B cell (primary cell): ENCODE measurements at regions not wholly inside any gene's neighbourhood (a gene's known extent, or its start where the extent isn't known, plus 50 kb on each side); places are given as distances from the start of the nearest gene placed in this dataset.

Experiments used
- ATAC-seq: fragments of 200-7000 bp; cut with Tn5 transposase; one replicate; pipeline ENCODE4 v1.10.0; 2021; ENCODE audit warnings: low read depth, mild to moderate bottlenecking, moderate number of reproducible peaks, moderate library complexity
- CTCF ChIA-PET: fragments of 350-600 bp; sonication (Branson Sonifier 250); formaldehyde crosslinking; loops from one replicate; lab custom pipeline; 2021; ENCODE audit warnings: antibody characterized with exemption, inconsistent platforms; lab: Charles Lee
- POLR2A ChIA-PET: fragments of 350-600 bp; sonication (Branson Sonifier 250); formaldehyde crosslinking; loops from one replicate; lab custom pipeline; 2021; ENCODE audit warnings: antibody characterized with exemption; lab: Charles Lee
- DNase-seq: peaks from one replicate; pipeline ENCODE4 v3.0.0; 2013
- H2AFZ ChIP-seq: 2 replicates; pipeline ENCODE4 v1.6.1; 2012; ENCODE audit warnings: mild to moderate bottlenecking, low read depth, low read length; ENCODE audit not compliant: insufficient read depth, poor library complexity, severe bottlenecking
- H3K27ac ChIP-seq, 2 donors: 1 replicate in 1 of 2; 2 replicates in 1 of 2; pipeline ENCODE4 v1.5.1; 2012 to 2013; ENCODE audit warnings: low read length in 2 of 2, mild to moderate bottlenecking in 2 of 2, moderate library complexity in 1 of 2
- H3K27me3 ChIP-seq, 4 experiments: fragments of 200-600 bp in 1 of 4; sonication (generic) in 1 of 4; replicated peaks in 1 of 4; 1 replicate in 2 of 4; 2 replicates in 2 of 4; pipeline versions ENCODE4 v1.6.1 to v1.7.0; 2013 to 2016; ENCODE audit warnings: low read length in 3 of 4, mild to moderate bottlenecking in 2 of 4, mixed read lengths in 1 of 4, moderate library complexity in 1 of 4; ENCODE audit not compliant: insufficient read depth in 4 of 4, control insufficient read depth in 3 of 4; ENCODE audit errors: control extremely low read depth in 1 of 4
- H3K36me3 ChIP-seq, 2 experiments: replicated peaks in 1 of 2; 1 replicate in 1 of 2; 2 replicates in 1 of 2; pipeline versions ENCODE4 v1.6.1 to v1.7.1; 2013; ENCODE audit warnings: low read length in 1 of 2; ENCODE audit not compliant: insufficient read depth in 2 of 2, control insufficient read depth in 1 of 2; ENCODE audit errors: control extremely low read depth in 1 of 2, extremely low read depth in 1 of 2
- H3K4me1 ChIP-seq, 2 donors: fragments of 200-600 bp in 1 of 2; sonication (generic) in 1 of 2; 1 replicate in 1 of 2; 2 replicates in 1 of 2; pipeline versions ENCODE4 v1.5.1 to v1.6.1; 2013 to 2017; ENCODE audit warnings: low read length in 2 of 2; ENCODE audit not compliant: control insufficient read depth in 2 of 2, insufficient read depth in 2 of 2
- H3K4me2 ChIP-seq: replicated peaks from 2 replicates; pipeline ENCODE3; 2012; ENCODE audit warnings: mild to moderate bottlenecking, low read depth, low read length; ENCODE audit not compliant: poor library complexity, severe bottlenecking
- H3K4me3 ChIP-seq, 5 experiments: fragments of 200-600 bp in 1 of 5; sonication (generic) in 1 of 5; 1 replicate in 3 of 5; 2 replicates in 2 of 5; pipeline versions ENCODE4 v1.5.1 to v1.7.0; 2011 to 2016; ENCODE audit warnings: low read length in 4 of 5, mild to moderate bottlenecking in 4 of 5, low read depth in 2 of 5, control low read depth in 1 of 5, moderate library complexity in 1 of 5; ENCODE audit not compliant: insufficient read depth in 1 of 5; ENCODE audit errors: control extremely low read depth in 1 of 5, extremely low read depth in 1 of 5
- H3K79me2 ChIP-seq: fragments of 200-600 bp; sonication (generic); one replicate; pipeline ENCODE4 v1.6.0; 2016; ENCODE audit warnings: low read length; ENCODE audit not compliant: control insufficient read depth, insufficient read depth
- H3K9ac ChIP-seq: fragments of 200-600 bp; sonication (generic); 2 replicates; pipeline ENCODE4 v1.6.1; 2017; ENCODE audit warnings: mild to moderate bottlenecking, low read length, moderate library complexity
- H3K9me3 ChIP-seq, 3 donors: one replicate each; pipeline versions ENCODE4 v1.6.1 to v1.7.1; 2013; ENCODE audit warnings: low read length in 2 of 3; ENCODE audit not compliant: control insufficient read depth in 2 of 3, insufficient read depth in 1 of 3; ENCODE audit errors: control extremely low read depth in 1 of 3
- H4K20me1 ChIP-seq: 2 replicates; pipeline ENCODE4 v1.6.0; 2012; ENCODE audit warnings: mild to moderate bottlenecking, low read length; ENCODE audit not compliant: insufficient read depth, control insufficient read depth, poor library complexity, severe bottlenecking
- H3K27ac Mint-ChIP-seq: one replicate; pipeline ENCODE4 v1.8.0; 2021; ENCODE audit warnings: mixed read lengths
- H3K27me3 Mint-ChIP-seq: one replicate; pipeline ENCODE4 v1.8.0; 2021; ENCODE audit warnings: mixed read lengths
- H3K4me1 Mint-ChIP-seq: one replicate; pipeline ENCODE4 v1.8.0; 2021; ENCODE audit warnings: mixed read lengths
- H3K4me3 Mint-ChIP-seq: one replicate; pipeline ENCODE4 v1.8.0; 2021; ENCODE audit warnings: mixed read lengths
- H3K9me3 Mint-ChIP-seq: one replicate; pipeline ENCODE4 v1.8.0; 2022; ENCODE audit warnings: mixed read lengths; ENCODE audit not compliant: insufficient read depth
- EZH2 ChIP-seq: IDR thresholded peaks from 2 replicates; pipeline ENCODE4 v1.6.1; 2012; ENCODE audit warnings: borderline replicate concordance, low read depth, mild to moderate bottlenecking, moderate library complexity, low read length; ENCODE audit not compliant: insufficient read depth, poor library complexity, severe bottlenecking
- WGBS: methylation state at CpG from one replicate; pipeline ENCODE4 v1.1.5; 2013; ENCODE audit warnings: missing lambda C conversion rate; ENCODE audit not compliant: insufficient coverage; 5-methylcytosine and 5-hydroxymethylcytosine counted together
- intact Hi-C: fragments of 100-400 bp; cut with micrococcal nuclease; formaldehyde crosslinking; loops from one replicate; pipeline ENCODE4 v1.10.0; 2022
- TF ChIP-seq, protein P1 (sequence below): fragments of 200-600 bp; IDR thresholded peaks from one replicate; pipeline ENCODE4 v1.8.0; 2022; ENCODE audit warnings: antibody characterized with exemption, mild to moderate bottlenecking

- no CpG with 5 or more reads among the region's 1 CpG for WGBS
- no peaks in the 10 kb centered on the region for H3K4me1 Mint-ChIP-seq
Observed at GRCh38 chr4:123110147-123110546, 187.8 kb upstream of the NUDT6 start.

GRCh38 chr4:123110685-123111084, 188.3 kb upstream of the NUDT6 start:
- Mint-ChIP-seq H3K27ac (no peak overlapping the region), H3K4me3 (no peak overlapping the region), H3K9me3 (no peaks in the 10 kb centered on the region), H3K27me3 (no peaks in the 10 kb centered on the region), H3K4me1 (no peaks in the 10 kb centered on the region)
- ChIA-PET CTCF (interaction anchor here (1.0 kb wide), 1 partner anchor 48 kb away, joined by 3 read pairs; no protein-coding TSS in a partner anchor), POLR2A (no interaction called here)
- H3K9ac ChIP-seq, result no peak overlapping the region
- H3K79me2 ChIP-seq, result no peaks in the 10 kb centered on the region
- peaks cover 0 to 14% of the 10 kb centered on the region in 2 experiments for H3K36me3 ChIP-seq
- H3K27me3 ChIP-seq, result no peaks in the 10 kb centered on the region
- H3K9me3 ChIP-seq, result peaks cover 0 to 28% (median 6%) of the 10 kb centered on the region in 3 donors
- WGBS, result no CpG with 5 or more reads among the region's 2 CpGs
- intact Hi-C loops, result no loop called here
- H3K4me3 ChIP-seq, result no peak overlapping the region
- no peak overlapping the region for H3K27ac ChIP-seq
- no peaks in the 10 kb centered on the region for H4K20me1 ChIP-seq
- H2AFZ ChIP-seq, result no peak overlapping the region
- TF ChIP-seq, protein P1, sequence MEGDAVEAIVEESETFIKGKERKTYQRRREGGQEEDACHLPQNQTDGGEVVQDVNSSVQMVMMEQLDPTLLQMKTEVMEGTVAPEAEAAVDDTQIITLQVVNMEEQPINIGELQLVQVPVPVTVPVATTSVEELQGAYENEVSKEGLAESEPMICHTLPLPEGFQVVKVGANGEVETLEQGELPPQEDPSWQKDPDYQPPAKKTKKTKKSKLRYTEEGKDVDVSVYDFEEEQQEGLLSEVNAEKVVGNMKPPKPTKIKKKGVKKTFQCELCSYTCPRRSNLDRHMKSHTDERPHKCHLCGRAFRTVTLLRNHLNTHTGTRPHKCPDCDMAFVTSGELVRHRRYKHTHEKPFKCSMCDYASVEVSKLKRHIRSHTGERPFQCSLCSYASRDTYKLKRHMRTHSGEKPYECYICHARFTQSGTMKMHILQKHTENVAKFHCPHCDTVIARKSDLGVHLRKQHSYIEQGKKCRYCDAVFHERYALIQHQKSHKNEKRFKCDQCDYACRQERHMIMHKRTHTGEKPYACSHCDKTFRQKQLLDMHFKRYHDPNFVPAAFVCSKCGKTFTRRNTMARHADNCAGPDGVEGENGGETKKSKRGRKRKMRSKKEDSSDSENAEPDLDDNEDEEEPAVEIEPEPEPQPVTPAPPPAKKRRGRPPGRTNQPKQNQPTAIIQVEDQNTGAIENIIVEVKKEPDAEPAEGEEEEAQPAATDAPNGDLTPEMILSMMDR, result no peak
- TF ChIP-seq EZH2, result no peak
- ATAC-seq, result no peak
- DNase-seq, result no peak
- no peak overlapping the region for H3K4me2 ChIP-seq
- no peaks in the 10 kb centered on the region for H3K4me1 ChIP-seq

More at GRCh38 chr4:123110147-123110546, 187.8 kb upstream of the NUDT6 start:
- Histone ChIP-seq H3K27me3 (no peaks in the 10 kb centered on the region), H3K36me3 (peaks cover 0 to 14% of the 10 kb centered on the region in 2 experiments), H3K4me2 (no peak overlapping the region), H4K20me1 (no peaks in the 10 kb centered on the region), H3K9me3 (peaks cover 0 to 25% (median 6%) of the 10 kb centered on the region in 3 donors), H3K27ac (no peak overlapping the region), H3K4me1 (no peaks in the 10 kb centered on the region), H3K4me3 (no peak overlapping the region), H3K79me2 (no peaks in the 10 kb centered on the region), H2AFZ (no peak overlapping the region), H3K9ac (no peak overlapping the region)
- H3K9me3 Mint-ChIP-seq, result no peaks in the 10 kb centered on the region
- ATAC-seq (no peak), DNase-seq (no peak)
- no peak overlapping the region for H3K27ac Mint-ChIP-seq
- H3K4me3 Mint-ChIP-seq, result no peak overlapping the region
- intact Hi-C loops, result no loop called here
- CTCF ChIA-PET, result no interaction called here
- POLR2A ChIA-PET, result no interaction called here
- TF ChIP-seq, protein P1, result no peak
- no peak for TF ChIP-seq EZH2
- H3K27me3 Mint-ChIP-seq, result no peaks in the 10 kb centered on the region
